Stimulated activated naive CD4-positive, alpha-beta T cell (primary cell): ENCODE measurements at regions not wholly inside any gene's neighbourhood (a gene's known extent, or its start where the extent isn't known, plus 50 kb on each side); places are given as distances from the start of the nearest gene placed in this dataset.
"Not testable (repeated sequence)": the region's sequence is repeated elsewhere in the genome, so short reads cannot be mapped to it uniquely, and the experiment has no call there.

Experiments
- DNase-seq, 6 experiments: peaks; one replicate each; lab custom pipeline; 2025; lab: John Stamatoyannopoulos, UW

DNA sequence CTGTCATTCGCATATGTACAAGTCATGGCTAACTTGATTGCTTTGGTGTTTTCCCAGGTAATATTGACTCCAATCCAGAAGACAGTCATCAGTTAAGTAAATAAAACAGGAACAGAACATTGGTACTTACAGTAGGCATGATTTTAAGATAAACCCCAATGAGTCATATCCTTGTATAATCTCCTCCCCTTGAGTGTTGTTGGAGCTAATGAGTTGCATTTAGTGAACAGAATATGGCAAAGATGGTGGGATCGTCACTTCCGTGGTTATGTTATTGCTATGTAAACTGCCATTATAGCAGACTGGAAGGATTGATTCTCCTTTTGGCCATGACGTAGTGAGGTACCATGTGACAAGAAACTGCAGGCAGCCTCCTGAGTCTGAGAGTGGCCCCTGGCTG lies 102.2 kb downstream of the TMX1 start:
- no peak for DNase-seq

DNA sequence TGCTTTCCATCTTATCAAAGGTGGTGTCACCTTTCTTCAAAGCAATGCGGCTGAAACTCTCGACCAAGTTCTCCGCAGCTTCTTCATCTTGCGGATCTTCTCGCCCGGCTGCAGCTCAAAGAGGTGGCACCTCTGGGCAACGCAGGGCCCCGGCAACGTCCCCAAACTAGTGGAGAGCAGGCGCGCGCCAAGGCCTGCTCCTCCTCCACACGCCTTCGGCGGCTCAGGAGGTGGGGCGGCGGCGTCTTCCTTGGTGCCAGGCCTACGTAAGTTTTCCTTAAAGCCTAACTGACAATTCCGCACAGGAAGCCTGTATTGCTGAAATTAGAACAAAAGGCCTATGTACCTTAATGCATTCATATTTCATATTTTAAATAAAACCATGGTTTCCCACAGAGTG lies 112.0 kb downstream of the TMX1 start:
- DNase-seq, result no peak

DNA sequence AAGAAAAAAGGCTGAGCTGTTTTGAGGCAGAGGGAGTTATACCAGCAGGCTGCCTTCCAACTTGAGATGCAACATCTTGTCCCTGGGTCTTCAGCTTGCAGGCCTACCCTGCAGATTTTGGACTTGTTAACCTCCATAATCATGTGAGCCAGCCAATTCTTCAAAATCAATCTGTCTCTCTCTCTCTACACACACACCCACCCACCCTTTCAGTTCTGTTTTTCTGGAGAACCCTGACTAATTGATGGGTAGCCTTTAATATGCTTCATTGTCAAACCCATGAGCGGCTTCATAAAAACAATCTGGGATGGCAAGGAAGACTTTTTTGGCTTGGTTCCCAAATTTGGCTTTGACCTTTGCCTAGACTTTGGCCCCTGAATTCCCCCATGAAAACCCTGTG lies 113.9 kb downstream of the TMX1 start:
- no peak for DNase-seq

DNA sequence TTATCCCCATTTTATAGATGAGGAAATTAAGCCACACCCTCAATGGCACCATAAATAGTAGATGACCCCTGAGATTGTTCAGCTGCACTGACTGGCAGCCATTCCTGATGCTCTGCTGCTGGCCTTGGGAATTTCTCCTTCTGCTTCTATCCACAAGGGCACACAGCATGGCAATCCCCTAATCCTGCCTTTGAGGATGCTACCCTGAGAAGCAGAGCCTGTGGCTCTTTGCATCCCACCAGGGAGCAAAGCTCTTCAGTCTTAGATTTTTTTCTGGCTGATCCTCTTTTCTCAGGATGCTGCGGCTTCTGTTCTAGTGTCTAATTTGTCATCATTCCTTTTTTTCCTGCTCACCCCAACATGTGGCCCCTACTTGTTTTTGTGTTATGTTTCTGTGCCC lies 114.8 kb downstream of the TMX1 start:
- DNase-seq, result no peak

DNA sequence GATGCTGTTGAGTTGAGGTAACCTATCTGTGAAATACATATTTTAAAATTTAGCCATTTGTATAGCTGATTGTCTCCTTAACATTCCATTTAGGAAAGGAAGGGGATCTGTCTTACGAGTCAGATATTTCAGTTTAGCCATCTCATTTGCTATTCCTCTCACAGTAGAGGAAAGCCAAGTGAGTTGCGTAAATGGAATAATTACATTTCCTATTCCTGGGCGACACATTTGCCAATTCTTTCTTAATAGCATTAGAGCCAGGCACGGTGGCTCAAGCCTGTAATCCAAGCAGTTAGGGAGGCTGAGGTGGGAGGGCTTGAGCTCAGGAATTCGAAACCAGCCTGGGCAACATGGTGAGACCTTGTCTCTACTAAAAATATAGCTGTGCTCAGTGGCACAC lies 116.3 kb downstream of the TMX1 start:
- no peak for DNase-seq

- no peak for DNase-seq
Measured at GRCh38 chr14:51357250-51357649, 117.2 kb downstream of the TMX1 start.

GRCh38 chr14:51360592-51360991 lies 120.5 kb downstream of the TMX1 start:
- no peak for DNase-seq

DNA sequence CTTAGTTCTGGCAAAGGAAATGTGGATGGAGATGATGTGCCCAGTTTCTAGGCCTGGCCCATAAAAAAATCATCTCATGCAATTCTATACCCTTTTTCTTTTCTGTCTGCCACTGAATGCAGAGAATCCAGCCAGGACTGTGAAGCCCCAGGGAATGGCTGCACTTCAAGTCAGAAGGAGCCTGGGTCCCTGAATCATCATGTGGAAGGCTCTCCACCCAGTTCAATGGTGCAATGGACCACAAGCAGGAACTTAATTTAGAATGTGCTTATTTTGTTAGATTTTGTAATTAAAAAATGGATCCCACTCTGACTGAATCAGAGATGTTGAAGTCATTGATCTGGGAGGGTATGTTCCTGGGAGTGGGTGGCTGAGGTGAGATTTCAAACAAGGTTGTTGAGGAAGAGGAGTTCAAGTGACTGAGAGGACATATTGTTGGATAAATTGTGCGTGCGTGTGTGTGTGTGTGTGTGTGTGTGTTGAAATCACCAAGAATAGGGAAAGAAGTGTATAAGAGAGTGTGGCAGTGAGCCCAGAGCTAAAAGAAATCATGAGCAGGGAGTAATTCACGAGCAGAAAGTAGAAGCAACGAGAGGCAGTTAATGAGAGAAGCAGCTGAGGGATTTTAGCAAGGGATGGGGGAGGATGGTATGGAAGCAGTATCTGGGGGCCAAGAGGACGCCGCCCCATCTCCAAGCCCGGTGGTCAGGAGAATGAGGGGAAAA lies 125.4 kb downstream of the TMX1 start:
- no peak for DNase-seq

- DNase-seq, result not testable (repeated sequence)
Measured at GRCh38 chr14:51366460-51366859, 126.4 kb downstream of the TMX1 start.

DNA sequence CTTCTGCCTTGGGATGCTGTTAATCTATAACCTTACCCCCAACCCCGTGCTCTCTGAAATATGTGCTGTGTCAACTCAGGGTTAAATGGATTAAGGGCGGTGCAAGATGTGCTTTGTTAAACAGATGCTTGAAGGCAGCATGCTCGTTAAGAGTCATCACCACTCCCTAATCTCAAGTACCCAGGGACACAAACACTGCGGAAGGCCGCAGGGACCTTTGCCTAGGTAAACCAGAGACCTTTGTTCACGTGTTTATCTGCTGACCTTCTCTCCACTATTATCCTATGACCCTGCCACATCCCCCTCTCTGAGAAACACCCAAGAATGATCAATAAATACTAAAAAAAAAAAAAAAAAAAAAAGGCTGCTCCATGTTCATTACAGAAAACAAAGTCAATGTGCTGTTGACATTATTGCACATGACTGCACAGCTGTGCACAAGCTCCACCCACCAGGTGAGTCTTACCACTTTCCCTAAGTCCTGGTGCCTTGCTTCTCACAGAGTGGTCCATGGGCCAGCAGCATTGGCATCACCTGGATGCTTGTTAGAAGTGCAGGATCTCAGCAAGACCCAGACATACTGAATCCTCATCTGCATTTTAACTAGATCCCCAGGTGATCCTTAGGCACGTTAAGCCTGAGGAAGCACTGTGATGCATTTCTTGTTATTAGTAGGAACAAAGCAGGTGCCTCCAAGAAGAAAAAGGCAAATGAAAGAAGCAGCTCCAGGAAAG lies 127.0 kb downstream of the TMX1 start:
- DNase-seq, result not testable (repeated sequence)

DNA sequence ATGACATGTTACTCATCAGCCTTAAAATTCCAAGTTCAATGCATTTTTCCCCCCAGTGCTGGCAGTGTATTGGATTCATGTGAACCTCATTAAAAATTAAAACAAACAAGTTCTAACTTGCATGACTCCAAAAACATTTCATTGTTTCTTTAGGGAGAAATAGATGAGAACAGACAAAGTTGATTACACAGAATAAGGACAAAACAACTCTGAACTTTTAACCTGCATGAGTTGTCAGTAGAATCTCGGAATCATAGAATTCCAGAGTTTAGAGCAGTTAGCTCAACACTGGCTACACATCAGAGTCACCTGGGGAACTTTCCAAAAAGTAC lies 127.5 kb downstream of the TMX1 start:
- no peak for DNase-seq

DNA sequence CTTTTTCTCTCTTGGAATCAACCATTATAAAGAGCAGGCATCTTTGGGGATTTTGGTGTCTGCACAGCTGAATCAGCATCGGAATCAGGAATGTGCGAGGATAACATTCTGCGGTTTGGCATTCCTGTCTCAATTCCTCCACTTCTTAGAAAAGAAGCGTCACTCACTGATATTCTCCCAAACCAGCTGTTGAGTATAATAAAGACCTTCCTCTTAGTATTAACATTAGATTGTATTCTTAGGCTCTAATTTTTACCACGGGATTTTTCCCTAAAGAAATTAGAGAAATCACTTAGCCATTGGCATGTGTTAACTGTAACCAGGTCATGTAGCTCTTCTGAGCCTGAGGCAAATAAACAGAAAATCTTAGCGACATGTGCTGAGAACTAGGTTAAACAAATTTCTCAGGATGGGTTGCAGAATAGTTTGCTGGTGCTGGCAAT lies 128.7 kb downstream of the TMX1 start:
- no peak for DNase-seq

DNA sequence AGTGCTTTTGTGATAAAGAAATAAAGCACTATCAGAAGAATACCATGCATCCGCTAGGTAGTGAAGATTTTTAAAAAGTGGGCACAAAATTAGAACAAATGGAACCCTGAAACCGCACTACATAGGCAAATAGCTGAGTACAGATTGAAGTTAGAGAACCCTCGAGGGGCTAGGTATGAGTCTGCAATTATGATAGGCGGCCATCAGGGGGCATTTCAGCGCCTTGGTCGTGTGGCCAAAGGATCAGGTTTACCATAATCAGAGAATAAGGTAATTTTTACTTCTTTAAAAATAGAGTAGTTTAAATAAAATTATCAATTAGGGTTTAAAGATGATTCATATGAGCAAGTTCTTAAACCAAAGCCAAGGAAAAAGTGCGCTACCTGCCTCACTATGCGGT lies 129.8 kb downstream of the TMX1 start:
- peak in 1 of 6 experiments; percentile 11 for DNase-seq

- no peak for DNase-seq
Measured at GRCh38 chr14:51370758-51371386, 130.8 kb downstream of the TMX1 start.

GRCh38 chr14:51377186-51377585 lies 137.1 kb downstream of the TMX1 start:
- DNase-seq, result not testable (repeated sequence)

DNA sequence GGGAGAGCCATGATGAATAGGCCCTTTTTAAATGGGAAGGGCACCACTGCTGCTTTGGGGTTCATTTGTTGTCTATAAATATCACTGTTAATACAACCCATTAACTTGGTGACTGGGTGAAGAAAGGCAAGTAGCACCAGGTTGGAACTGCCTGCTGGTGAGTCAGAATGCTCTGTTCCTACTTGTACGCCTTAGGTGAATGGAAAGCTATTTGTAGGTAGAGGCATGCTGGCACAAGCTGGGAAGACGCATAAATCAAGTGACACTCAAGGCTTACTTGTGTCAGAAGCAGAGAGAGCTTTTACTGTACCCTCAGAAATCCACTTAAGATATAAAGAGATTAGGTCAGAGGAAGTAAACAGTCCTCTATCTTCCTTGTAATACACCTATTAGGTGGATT lies 142.5 kb downstream of the TMX1 start:
- no peak for DNase-seq

DNA sequence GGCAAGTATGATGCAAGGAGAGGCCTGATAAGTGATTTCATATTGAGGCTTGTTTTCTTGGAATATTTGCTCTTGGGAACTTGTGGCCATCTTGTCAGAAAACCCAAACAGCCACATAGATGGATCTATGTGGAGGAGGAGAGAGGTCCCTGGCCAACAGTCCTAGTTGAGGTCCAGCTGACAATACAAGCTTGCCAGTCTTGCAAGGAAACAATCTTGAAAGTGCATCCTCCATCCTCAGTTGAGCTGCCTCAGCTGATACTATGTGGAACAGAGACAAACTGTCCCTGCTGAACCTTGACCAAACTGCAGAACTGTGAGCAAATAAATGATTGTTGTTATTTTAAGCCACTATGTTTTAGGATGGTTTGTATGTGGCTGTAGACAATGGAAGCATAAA lies 146.4 kb downstream of the TMX1 start:
- no peak for DNase-seq

GRCh38 chr14:51386983-51387735 lies 147.1 kb downstream of the TMX1 start:
- no peak for DNase-seq

- DNase-seq, result no peak
Measured at GRCh38 chr14:51392416-51392815, 152.4 kb downstream of the TMX1 start.

DNA sequence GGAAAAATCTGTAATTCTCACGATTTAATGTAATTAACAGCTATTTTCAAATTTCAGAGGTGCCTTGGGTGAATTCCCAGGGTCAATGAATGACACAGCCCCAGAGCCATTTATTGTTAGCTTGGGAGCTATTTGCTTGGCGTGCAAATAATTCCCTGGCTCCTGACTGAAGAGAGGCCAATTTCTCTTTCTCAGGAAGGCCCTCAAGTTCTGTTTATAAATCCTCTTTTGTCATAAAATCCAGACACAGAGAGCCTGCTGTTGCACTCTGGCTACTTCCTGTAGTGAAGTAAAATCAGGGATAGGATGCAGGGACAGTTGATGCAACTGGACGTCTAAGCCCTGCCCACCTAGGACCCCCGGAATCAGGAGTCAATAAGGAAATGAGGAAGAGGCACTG lies 154.3 kb downstream of the TMX1 start:
- no peak for DNase-seq

- DNase-seq, result no peak
Measured at GRCh38 chr14:51394804-51395203, 154.8 kb downstream of the TMX1 start.

DNA sequence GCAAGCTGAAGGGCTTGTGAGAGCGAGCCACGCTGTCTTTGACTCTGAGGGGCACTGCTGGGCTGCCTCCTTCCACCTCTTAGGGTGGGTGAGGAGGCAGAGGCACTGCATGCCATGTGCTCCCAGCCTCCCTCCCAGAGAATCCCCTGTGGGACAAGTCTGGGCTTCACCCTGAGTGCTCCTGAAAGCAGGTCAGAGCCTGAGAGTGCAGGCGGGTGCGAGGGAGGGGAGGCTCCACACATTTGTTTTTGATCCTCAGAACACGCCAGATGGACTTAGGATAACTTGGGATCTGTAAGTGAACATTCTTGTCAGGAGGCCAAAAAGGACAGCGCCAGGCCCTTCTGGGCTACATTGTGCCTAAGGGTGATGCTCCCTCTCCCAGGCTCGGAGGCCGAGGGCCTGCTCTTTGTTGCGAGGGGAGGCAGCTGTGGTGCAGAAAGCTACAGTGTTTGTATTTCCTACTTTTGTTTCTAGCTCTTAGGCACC lies 155.4 kb downstream of the TMX1 start:
- no peak for DNase-seq
